Fibroblast of peridontal ligament (primary cell): ENCODE measurements at regions not wholly inside any gene's neighbourhood (a gene's known extent, or its start where the extent isn't known, plus 50 kb on each side); places are given as distances from the start of the nearest gene placed in this dataset.
"Not testable (repeated sequence)": the region's sequence is repeated elsewhere in the genome, so short reads cannot be mapped to it uniquely, and the experiment has no call there.

Experiments used
- DNase-seq: peaks from one replicate; pipeline ENCODE4 v3.0.0-alpha.2; 2010; ENCODE audit errors: extremely low read depth

DNA sequence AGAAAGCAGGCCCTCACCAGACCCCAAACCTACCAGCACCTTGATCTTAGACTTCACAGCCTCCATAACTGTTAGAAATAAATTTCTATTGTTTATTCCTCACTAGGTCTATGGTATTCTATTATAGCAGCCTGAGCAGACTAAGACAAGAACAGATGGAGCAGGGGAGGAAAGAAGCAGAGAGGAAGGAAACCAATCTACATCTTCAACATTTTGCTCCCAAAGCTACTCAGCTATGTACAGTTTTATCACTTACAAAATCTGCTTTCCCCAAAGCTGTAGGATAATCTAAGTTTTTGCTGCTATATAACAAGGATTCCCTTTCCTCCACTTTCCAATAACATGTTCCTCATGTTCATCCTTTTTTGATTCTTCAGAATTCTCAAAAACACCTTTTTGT lies 274.4 kb upstream of the CHAC2 start:
- no peak for DNase-seq

GRCh38 chr2:53490659-53491058 lies 276.9 kb upstream of the CHAC2 start:
- DNase-seq = peak; percentile 55

- DNase-seq = not testable (repeated sequence)
Measured at GRCh38 chr2:53486185-53486899, 281.3 kb upstream of the CHAC2 start.

DNA sequence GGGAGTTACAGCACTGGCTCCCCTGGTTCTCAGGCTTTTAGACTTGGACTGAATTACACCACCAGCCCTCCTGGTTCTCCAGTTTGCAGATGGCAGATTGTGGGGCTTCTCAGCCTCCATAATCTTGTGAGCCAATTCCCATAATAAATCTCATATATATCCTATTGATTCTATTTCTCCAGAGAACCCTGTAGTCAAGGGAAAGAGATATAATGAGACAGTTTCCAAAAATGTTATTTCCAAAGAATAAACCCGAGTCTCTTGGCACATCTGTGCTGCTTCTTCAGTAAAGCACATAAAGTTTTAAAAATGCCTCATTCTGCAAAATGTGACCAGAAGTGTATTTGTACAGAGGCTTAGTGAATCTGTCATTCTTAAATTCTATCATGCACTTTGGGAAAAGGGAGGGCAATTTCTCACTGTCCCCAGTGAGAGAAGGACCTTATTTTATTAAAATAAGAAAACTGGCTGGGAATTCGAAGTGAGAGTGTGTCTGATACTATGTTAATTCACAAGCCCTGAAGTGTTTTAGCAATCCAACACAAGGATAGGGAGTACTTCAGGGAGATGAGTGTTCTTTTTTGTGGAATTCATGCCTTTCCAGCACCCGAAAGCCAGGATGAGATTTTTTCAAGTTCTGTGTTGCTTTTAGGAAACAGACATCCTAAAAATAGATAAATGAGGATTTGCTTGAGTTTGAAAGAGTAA lies 282.4 kb upstream of the CHAC2 start:
- DNase-seq = no peak

DNA sequence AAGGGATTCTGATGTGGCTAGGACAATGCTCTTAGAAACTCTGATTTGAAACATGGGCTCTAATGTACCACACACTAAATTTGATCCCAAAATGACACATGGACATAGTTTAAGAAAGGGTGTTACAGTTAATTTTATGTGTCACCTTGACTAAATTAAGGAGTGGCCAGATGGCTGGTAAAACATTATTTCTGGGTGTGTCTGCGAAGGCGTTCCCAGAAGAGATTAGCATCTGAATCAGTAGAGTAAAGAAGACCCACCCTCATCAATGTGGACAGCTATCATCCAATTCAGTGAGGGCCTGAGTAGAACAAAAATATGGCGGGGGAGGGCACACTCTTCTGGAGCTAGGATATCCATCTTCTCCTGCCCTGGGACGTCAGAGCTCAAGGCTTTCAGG lies 283.1 kb upstream of the CHAC2 start:
- no peak for DNase-seq

GRCh38 chr2:53477517-53477916 lies 290.1 kb upstream of the CHAC2 start:
- no peak for DNase-seq

DNA sequence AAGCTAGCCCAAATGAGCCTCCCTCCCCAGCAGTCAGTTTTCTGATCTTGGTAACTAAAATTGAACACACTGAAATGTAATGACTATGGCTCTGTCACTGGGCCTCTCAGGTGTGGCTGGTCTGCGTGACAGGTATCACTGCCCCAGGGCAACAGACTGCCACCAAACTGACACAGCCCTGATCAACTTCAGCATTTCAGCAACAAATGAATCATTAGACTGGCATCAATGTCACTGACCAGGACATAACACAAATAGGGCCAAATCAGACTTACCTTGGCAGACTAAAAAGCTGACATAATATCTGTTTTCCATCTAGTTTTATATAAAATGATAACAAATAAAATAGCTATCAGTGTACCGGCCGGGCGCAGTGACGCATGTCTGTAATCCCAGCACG lies 290.8 kb upstream of the CHAC2 start:
- no peak for DNase-seq

- DNase-seq = no peak
Measured at GRCh38 chr2:53475766-53476165, 291.8 kb upstream of the CHAC2 start.

- no peak for DNase-seq
Measured at GRCh38 chr2:53475321-53475720, 292.3 kb upstream of the CHAC2 start.

DNA sequence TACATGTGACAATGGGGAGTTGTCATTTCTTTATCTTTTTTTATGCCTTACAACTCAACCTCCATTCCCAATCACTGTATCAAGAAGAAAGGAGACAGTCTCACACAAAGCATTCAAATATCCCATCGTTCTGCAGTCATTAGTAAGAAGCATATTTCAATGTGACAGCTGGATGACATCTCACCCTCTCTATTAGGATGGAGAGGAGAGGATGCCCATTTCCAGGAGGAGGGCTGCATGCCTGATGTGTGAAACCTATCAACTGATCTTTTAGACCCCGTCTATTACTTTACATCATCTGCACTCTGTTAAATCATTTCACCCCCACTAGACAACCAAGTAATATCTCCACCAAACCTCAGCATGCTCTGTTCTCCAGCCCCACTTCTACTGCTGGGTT lies 292.7 kb upstream of the CHAC2 start:
- no peak for DNase-seq

DNA sequence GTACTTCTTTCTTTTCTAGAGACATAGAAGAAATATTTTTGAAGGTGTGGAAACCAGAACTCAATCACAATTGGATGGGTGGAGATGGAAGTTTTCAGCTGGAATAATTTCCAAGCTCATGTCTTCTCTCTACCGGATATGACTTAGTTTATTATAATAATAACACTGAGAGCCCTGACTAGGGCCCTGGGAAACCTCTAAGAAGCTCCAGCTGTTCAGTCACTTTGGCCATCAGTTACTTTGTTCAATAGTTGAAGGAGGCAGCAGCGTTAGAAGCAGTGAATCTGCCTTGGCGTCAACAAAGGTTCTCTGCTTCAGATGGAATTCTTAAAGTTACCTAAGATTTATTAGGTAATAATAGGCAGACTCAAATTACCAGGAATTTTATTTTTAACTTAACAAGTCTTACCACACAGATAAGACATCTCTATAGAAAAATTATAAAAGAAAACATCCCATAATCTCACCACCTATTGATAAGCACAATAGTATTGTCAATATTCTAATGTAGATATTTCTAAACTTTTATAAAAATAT lies 293.8 kb upstream of the CHAC2 start:
- DNase-seq = no peak

- no peak for DNase-seq
Measured at GRCh38 chr2:53473236-53473635, 294.4 kb upstream of the CHAC2 start.

GRCh38 chr2:53467467-53468180 lies 300.0 kb upstream of the CHAC2 start:
- no peak for DNase-seq

- no peak for DNase-seq
Measured at GRCh38 chr2:53463806-53464726, 303.5 kb upstream of the CHAC2 start.

GRCh38 chr2:53460937-53461336 lies 306.7 kb upstream of the CHAC2 start:
- no peak for DNase-seq

DNA sequence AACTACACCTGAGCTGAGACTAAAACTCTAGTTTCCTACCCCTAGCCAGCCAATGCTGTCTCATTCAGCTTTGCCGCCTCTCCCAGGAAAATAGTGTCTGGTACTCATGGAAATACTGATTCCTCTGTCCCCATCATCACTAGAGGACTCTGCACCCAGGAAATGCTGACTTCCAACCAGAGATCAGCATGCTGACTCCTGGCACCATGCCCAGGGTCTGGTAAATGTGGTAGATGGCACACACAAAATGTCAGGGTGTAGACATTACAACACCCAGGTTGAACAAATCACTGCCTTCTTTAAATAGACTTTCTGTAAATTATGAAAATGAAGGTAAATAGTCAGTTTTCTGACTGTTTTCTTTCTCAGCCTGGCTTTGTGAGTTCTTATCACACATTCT lies 307.3 kb upstream of the CHAC2 start:
- DNase-seq = no peak

DNA sequence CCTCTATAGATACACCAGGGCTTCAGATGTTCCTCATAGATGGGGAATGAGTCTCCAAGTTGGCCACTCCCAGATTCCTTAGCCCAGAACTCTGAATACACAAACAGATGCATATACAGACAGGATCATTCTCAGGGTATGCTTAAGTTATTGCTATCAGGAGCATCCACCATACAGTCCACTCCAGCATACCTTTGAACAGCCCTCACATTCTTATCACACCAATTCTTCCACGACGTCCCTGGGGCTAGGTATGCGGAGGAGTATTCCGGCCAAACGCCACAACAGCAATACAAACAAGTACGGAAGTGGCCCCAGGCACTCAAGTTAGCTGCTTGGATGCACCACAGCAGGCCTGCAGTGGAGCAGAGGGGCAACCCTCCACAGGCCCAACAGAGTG lies 312.5 kb upstream of the CHAC2 start:
- no peak for DNase-seq

- no peak for DNase-seq
Measured at GRCh38 chr2:53452957-53453748, 314.5 kb upstream of the CHAC2 start.

DNA sequence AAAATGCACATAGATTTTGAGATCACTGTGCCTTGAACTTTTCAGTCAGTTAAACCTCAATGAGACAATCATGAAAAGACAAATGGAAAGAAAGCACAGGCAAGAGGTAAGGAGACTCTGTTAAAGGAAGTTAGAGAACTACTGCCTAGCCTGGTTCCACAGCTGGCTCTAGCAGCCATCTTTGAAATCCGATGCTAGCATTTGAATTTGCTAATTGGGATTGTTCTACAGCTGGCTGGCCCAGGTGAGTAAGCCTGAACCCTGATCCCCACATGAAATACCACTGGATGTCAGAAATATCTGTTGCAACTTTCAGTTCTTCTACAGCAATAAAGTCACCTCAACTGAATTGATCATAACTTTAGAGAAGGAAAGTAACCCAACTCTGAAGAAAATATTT lies 315.2 kb upstream of the CHAC2 start:
- DNase-seq = no peak

DNA sequence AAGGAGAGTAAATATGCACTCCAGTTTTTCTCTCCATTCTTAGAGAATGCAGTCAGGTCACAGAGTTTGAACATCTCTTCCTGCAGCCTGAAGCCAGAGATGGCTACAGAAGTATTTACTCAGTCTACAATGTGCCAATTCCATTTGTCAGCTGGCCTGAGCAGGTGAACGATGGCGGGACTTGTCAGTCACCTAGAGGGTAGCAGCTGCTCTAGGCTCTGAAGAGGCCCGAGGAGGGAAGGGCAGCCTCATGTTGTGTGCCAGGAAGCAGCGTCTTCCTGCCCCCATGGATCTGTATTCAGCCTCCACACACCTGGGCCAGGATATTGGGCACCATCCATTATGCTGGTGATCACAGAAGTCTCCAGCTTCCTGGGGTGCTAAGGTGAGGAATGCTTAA lies 316.7 kb upstream of the CHAC2 start:
- DNase-seq = no peak

- peak; percentile 61 for DNase-seq
Measured at GRCh38 chr2:53448591-53448990, 319.0 kb upstream of the CHAC2 start.
